GM12864 (cell line): ENCODE measurements at regions not wholly inside any gene's neighbourhood (a gene's known extent, or its start where the extent isn't known, plus 50 kb on each side); places are given as distances from the start of the nearest gene placed in this dataset.

ENCODE experiments used
- DNase-seq: peaks from one replicate; pipeline ENCODE4 v3.0.0-alpha.2; 2011; ENCODE audit warnings: low read depth
- H3K4me3 ChIP-seq: 2 replicates; pipeline ENCODE4 v1.5.1; 2011; ENCODE audit warnings: mild to moderate bottlenecking, low read depth, low read length, control low read depth
- CTCF ChIP-seq: IDR thresholded peaks from 2 replicates; pipeline ENCODE4 v1.5.1; 2011; ENCODE audit warnings: low read depth, mild to moderate bottlenecking, moderate library complexity, low read length, control low read depth, inconsistent platforms; ENCODE audit errors: missing control alignments

GRCh38 chr4:157961229-157961990, 211.4 kb downstream of the GASK1B start:
- DNase-seq: no peak
- no peak for TF ChIP-seq CTCF
- H3K4me3 ChIP-seq: no peak overlapping the region

GRCh38 chr4:157957905-157958304, 214.9 kb downstream of the GASK1B start:
- TF ChIP-seq CTCF: no peak
- H3K4me3 ChIP-seq: no peak overlapping the region
- DNase-seq: no peak

DNA sequence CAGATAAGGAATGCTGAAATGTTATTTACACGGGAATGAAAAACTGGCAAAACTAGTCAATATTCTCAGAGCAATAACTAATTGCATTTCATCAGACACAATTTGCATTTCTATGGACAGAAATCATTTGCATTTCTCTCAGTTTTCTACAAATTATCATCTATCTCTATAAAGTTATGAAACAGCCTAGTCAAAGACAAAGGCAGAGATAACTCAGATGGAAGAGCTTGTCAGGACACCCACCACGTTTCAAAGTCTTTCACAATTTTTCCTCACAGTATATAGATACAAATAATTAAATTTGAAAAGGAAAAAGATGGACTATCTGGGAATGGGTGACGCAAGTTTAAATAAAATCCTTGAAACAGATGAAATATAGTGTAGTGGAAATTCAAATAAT, 230.8 kb downstream of the GASK1B start:
- no peak for TF ChIP-seq CTCF
- DNase-seq: no peak
- no peak overlapping the region for H3K4me3 ChIP-seq

DNA sequence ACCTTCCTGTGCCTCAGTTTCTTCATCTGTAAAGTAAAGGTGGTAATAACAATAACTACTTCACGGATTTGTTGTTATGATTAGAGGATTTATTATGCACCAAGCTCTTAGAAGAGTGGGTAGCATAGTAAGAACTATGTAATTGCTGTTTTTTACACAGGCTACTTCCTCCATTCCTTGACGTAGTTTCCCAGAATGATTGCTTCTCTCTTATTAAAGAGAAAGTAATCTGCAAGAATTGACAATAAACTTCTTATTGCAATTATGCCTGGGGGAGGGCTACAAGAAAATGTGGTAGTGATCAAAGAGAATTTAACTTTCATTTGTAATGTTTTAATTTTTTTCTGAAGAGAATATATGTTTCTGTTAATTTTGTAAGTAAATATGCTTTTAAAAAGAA, 238.7 kb downstream of the GASK1B start:
- no peak for DNase-seq
- H3K4me3 ChIP-seq: no peak overlapping the region
- TF ChIP-seq CTCF: no peak

- TF ChIP-seq CTCF: no peak
- no peak overlapping the region for H3K4me3 ChIP-seq
- DNase-seq: no peak
Observed at GRCh38 chr4:157932936-157933335, 239.9 kb downstream of the GASK1B start.

DNA sequence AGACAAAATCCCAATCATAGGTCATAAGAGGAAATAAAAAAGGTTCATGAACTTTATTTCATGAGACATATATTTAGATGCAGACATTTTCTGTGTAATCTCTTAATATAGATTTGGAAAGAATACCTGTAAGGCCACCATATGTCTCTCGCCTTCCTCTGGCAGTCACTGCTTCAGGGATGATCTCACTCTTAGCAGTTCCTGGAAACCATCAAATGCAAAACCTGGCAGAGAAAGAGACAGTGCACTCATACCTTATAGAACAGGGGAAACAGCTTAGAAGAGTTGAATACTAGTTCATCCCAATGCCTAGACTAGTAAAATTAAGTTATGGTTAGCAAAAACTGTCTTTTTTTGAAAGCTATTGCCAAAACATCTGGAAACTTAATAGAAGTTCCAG, 243.3 kb downstream of the GASK1B start:
- no peak overlapping the region for H3K4me3 ChIP-seq
- TF ChIP-seq CTCF: no peak
- DNase-seq: no peak

- H3K4me3 ChIP-seq: no peak overlapping the region
- TF ChIP-seq CTCF: no peak
- no peak for DNase-seq
Observed at GRCh38 chr4:157918036-157918832, 254.6 kb downstream of the GASK1B start.
